Activated CD8-positive, alpha-beta memory T cell treated with anti-CD3 and anti-CD28 coated beads for 36 hours (primary cell): ENCODE measurements at regions not wholly inside any gene's neighbourhood (a gene's known extent, or its start where the extent isn't known, plus 50 kb on each side); places are given as distances from the start of the nearest gene placed in this dataset.
"Not testable (repeated sequence)": the region's sequence is repeated elsewhere in the genome, so short reads cannot be mapped to it uniquely, and the experiment has no call there.

Experiments
- CTCF ChIA-PET: fragments of 350-600 bp; sonication (Branson Sonifier 250); formaldehyde crosslinking; loops from one replicate; lab custom pipeline; 2021; ENCODE audit warnings: antibody characterized with exemption; lab: Charles Lee
- POLR2A ChIA-PET: fragments of 350-600 bp; sonication (Branson Sonifier 250); formaldehyde crosslinking; loops from one replicate; lab custom pipeline; 2021; ENCODE audit warnings: antibody characterized with exemption; lab: Charles Lee

GRCh38 chr11:45000918-45001317 lies 50.2 kb upstream of the TP53I11 start:
- CTCF ChIA-PET: no interaction called here
- POLR2A ChIA-PET: no interaction called here

GRCh38 chr11:45001466-45002165 lies 50.9 kb upstream of the TP53I11 start:
- POLR2A ChIA-PET: no interaction called here
- CTCF ChIA-PET: interaction anchor here (1.0 to 1.3 kb wide), 3 partner anchors 66 to 104 kb away, joined by 3 read pairs; no protein-coding TSS in a partner anchor

- POLR2A ChIA-PET: no interaction called here
- CTCF ChIA-PET: interaction anchor here (1.3 kb wide), 1 partner anchor 69 kb away, joined by 3 read pairs; no protein-coding TSS in a partner anchor
These were observed 54.4 kb upstream of the TP53I11 start for GRCh38 chr11:45005106-45005505.

- POLR2A ChIA-PET: no interaction called here
These were observed 56.3 kb upstream of the TP53I11 start for GRCh38 chr11:45007011-45007410.

GRCh38 chr11:45015983-45016382 lies 65.3 kb upstream of the TP53I11 start:
- POLR2A ChIA-PET, CTCF ChIA-PET: not testable (repeated sequence)

More at GRCh38 chr11:45007011-45007410, 56.3 kb upstream of the TP53I11 start:
- CTCF ChIA-PET: no interaction called here

- CTCF ChIA-PET, POLR2A ChIA-PET: not testable (repeated sequence)
These were observed 65.8 kb upstream of the TP53I11 start for GRCh38 chr11:45016446-45016845.

- CTCF ChIA-PET: no interaction called here
These were observed 66.6 kb upstream of the TP53I11 start for GRCh38 chr11:45017329-45017728.

GRCh38 chr11:45021001-45021400 lies 70.3 kb upstream of the TP53I11 start:
- POLR2A ChIA-PET: interaction anchor here (0.5 kb wide), 1 partner anchor 260 kb away, joined by 5 read pairs; no protein-coding TSS in a partner anchor
- CTCF ChIA-PET: no interaction called here

More at GRCh38 chr11:45017329-45017728, 66.6 kb upstream of the TP53I11 start:
- POLR2A ChIA-PET: no interaction called here

GRCh38 chr11:45021692-45022141 lies 71.0 kb upstream of the TP53I11 start:
- CTCF ChIA-PET: no interaction called here

GRCh38 chr11:45022294-45023064 lies 71.8 kb upstream of the TP53I11 start:
- POLR2A ChIA-PET: no interaction called here
- CTCF ChIA-PET: no interaction called here

More at GRCh38 chr11:45021692-45022141, 71.0 kb upstream of the TP53I11 start:
- POLR2A ChIA-PET: interaction anchor here (0.5 kb wide), 1 partner anchor 259 kb away, joined by 5 read pairs; no protein-coding TSS in a partner anchor

- POLR2A ChIA-PET: no interaction called here
- CTCF ChIA-PET: no interaction called here
These were observed 72.3 kb upstream of the TP53I11 start for GRCh38 chr11:45023065-45023365.

- CTCF ChIA-PET: no interaction called here
- POLR2A ChIA-PET: no interaction called here
These were observed 73.6 kb upstream of the TP53I11 start for GRCh38 chr11:45024316-45024715.

GRCh38 chr11:45024846-45025588 lies 74.3 kb upstream of the TP53I11 start:
- POLR2A ChIA-PET: no interaction called here
- CTCF ChIA-PET: no interaction called here

GRCh38 chr11:45025716-45026492 lies 75.2 kb upstream of the TP53I11 start:
- CTCF ChIA-PET: no interaction called here
- POLR2A ChIA-PET: interaction anchor here (0.6 kb wide), 1 partner anchor 512 kb away, joined by 3 read pairs; no protein-coding TSS in a partner anchor

- ChIA-PET POLR2A (interaction anchor here (0.6 kb wide), 1 partner anchor 511 kb away, joined by 3 read pairs; no protein-coding TSS in a partner anchor), CTCF (no interaction called here)
These were observed 76.2 kb upstream of the TP53I11 start for GRCh38 chr11:45026835-45027234.

GRCh38 chr11:45027312-45027711 lies 76.6 kb upstream of the TP53I11 start:
- POLR2A ChIA-PET: no interaction called here

GRCh38 chr11:45028911-45029682 lies 78.4 kb upstream of the TP53I11 start:
- POLR2A ChIA-PET: no interaction called here
- CTCF ChIA-PET: no interaction called here

More at GRCh38 chr11:45027312-45027711, 76.6 kb upstream of the TP53I11 start:
- CTCF ChIA-PET: no interaction called here

GRCh38 chr11:45030778-45031177 lies 80.1 kb upstream of the TP53I11 start:
- POLR2A ChIA-PET: no interaction called here
- CTCF ChIA-PET: interaction anchor here (1.4 kb wide), 1 partner anchor 80 kb away, joined by 4 read pairs; no protein-coding TSS in a partner anchor
